Lower leg skin (tissue), 4 donors: ENCODE measurements at regions not wholly inside any gene's neighbourhood (a gene's known extent, or its start where the extent isn't known, plus 50 kb on each side); places are given as distances from the start of the nearest gene placed in this dataset.

Experiments
- DNase-seq, 2 donors: peaks; one replicate each; pipeline ENCODE4 v3.0.0-alpha.2; 2019; ENCODE audit warnings: low spot score in 2 of 2
- H3K4me3 ChIP-seq: fragments of 200-600 bp; sonication (generic); 2 replicates; pipeline ENCODE4 v1.5.1; 2017; ENCODE audit warnings: mild to moderate bottlenecking, low read depth; ENCODE audit not compliant: poor library complexity, severe bottlenecking
- POLR2A ChIP-seq, 2 donors: fragments of 450-650 bp; IDR thresholded peaks; one replicate each; pipeline ENCODE4 v1.6.1; 2016 to 2017; ENCODE audit warnings: antibody characterized with exemption in 2 of 2, mild to moderate bottlenecking in 1 of 2, moderate library complexity in 1 of 2
- WGBS, 2 donors: methylation state at CpG; one replicate each; pipeline ENCODE4 v1.1.5; 2018; 5-methylcytosine and 5-hydroxymethylcytosine counted together
- intact Hi-C: fragments of 100-400 bp; cut with DNase I; formaldehyde crosslinking; loops from one replicate; pipeline ENCODE4 v1.15.0; 2023; ENCODE audit warnings: low total_unique reads
- TF ChIP-seq, protein P1 (sequence below), 3 donors: fragments of 450-650 bp; IDR thresholded peaks; one replicate each; pipeline ENCODE4 v1.5.1; 2016; ENCODE audit warnings: antibody characterized with exemption in 3 of 3, mild to moderate bottlenecking in 3 of 3, moderate library complexity in 2 of 3

GRCh38 chr5:105639511-105639910 lies 2031.2 kb downstream of the EFNA5 start:
- no peak for TF ChIP-seq POLR2A (IDR thresholded peaks at IDR 0.05)
- TF ChIP-seq, protein P1, sequence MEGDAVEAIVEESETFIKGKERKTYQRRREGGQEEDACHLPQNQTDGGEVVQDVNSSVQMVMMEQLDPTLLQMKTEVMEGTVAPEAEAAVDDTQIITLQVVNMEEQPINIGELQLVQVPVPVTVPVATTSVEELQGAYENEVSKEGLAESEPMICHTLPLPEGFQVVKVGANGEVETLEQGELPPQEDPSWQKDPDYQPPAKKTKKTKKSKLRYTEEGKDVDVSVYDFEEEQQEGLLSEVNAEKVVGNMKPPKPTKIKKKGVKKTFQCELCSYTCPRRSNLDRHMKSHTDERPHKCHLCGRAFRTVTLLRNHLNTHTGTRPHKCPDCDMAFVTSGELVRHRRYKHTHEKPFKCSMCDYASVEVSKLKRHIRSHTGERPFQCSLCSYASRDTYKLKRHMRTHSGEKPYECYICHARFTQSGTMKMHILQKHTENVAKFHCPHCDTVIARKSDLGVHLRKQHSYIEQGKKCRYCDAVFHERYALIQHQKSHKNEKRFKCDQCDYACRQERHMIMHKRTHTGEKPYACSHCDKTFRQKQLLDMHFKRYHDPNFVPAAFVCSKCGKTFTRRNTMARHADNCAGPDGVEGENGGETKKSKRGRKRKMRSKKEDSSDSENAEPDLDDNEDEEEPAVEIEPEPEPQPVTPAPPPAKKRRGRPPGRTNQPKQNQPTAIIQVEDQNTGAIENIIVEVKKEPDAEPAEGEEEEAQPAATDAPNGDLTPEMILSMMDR (IDR thresholded peaks at IDR 0.05): no peak
- WGBS, 2 donors: 85 to 96% methylated on average over 4 to 6 of the region's 6 CpGs
- no peak for DNase-seq
- intact Hi-C loops: no loop called here
- H3K4me3 ChIP-seq: no peak overlapping the region

DNA sequence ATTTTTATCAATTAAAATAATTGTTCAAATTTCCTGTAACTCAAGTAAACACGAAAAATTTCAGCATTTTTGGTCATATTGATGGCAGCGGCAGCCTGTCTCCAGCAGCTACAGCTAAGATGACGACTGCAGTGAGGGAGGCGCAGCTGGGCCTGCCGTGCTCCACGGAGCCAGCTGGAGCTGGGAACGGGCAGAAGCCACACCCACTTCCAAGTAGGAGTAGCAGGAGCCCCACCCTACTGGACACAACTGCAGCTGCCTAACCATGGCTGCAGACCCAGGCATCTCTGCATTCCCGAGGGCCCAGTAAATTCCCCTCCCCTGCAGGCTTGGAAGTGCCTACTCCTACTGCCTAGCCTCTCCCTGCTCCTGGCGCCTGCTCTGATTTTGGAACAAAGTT lies 2031.7 kb downstream of the EFNA5 start:
- TF ChIP-seq, protein P1 (IDR thresholded peaks at IDR 0.05): no peak
- TF ChIP-seq POLR2A (IDR thresholded peaks at IDR 0.05): no peak
- WGBS, 2 donors: 84% methylated on average over 8 to 9 of the region's 9 CpGs
- intact Hi-C loops: no loop called here
- no peak overlapping the region for H3K4me3 ChIP-seq
- no peak for DNase-seq

DNA sequence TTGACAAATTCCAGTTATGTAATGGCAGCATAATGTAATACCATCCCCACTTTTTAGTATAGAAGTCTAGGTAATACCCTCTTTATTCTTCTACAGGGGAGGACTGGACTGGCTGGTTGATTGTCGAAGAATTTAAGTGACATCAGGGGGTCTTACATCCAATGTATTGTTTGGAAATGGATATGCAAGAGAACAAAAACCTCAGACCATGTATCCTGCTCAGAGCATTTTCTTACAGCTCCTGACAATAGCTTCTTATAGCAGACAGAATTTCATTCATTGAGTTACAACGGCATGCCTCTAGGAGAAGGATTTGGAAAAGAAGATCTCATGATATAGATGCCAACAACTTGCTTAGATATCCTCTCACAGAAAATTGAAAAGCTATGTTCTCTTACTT lies 2032.3 kb downstream of the EFNA5 start:
- no peak for DNase-seq
- intact Hi-C loops: no loop called here
- no peak overlapping the region for H3K4me3 ChIP-seq
- 88% methylated on average over 2 of the region's 2 CpGs for WGBS, 2 donors
- TF ChIP-seq POLR2A (IDR thresholded peaks at IDR 0.05): no peak
- TF ChIP-seq, protein P1 (IDR thresholded peaks at IDR 0.05): no peak

- intact Hi-C loops: no loop called here
- TF ChIP-seq, protein P1 (IDR thresholded peaks at IDR 0.05): no peak
- no peak for TF ChIP-seq POLR2A (IDR thresholded peaks at IDR 0.05)
- DNase-seq: no peak
- 72 to 77% methylated on average over 2 of the region's 2 CpGs for WGBS, 2 donors
- H3K4me3 ChIP-seq: no peak overlapping the region
Measured at GRCh38 chr5:105632043-105632442, 2038.7 kb downstream of the EFNA5 start.

GRCh38 chr5:105630803-105631202 lies 2039.9 kb downstream of the EFNA5 start:
- 50 to 57% methylated on average over 3 of the region's 3 CpGs for WGBS, 2 donors

DNA sequence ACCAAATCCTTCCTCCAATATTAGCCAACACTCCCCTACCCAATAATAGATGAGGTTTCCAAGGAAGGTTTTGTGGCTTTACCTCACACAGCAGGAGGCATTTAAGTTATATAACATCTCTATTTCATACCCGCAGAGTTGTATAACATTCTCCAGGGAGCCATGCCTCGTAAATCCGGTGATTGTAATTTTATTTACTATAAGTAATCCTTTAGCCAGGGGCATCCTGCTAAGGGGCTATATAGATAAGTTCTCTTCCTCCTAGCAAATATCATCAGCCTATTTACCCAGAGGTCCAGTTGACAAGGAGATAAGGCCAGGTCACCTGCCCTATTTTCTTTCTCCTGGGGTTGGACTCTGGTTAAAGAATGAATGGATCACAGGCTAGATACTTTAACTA lies 2051.0 kb downstream of the EFNA5 start:
- TF ChIP-seq, protein P1 (IDR thresholded peaks at IDR 0.05): no peak
- no peak for TF ChIP-seq POLR2A (IDR thresholded peaks at IDR 0.05)
- WGBS, 2 donors: 80 to 93% methylated on average over 3 of the region's 3 CpGs
- DNase-seq: no peak
- H3K4me3 ChIP-seq: no peak overlapping the region
- intact Hi-C loops: no loop called here

More at GRCh38 chr5:105630803-105631202, 2039.9 kb downstream of the EFNA5 start:
- H3K4me3 ChIP-seq: no peak overlapping the region
- TF ChIP-seq POLR2A (IDR thresholded peaks at IDR 0.05): no peak
- TF ChIP-seq, protein P1 (IDR thresholded peaks at IDR 0.05): no peak
- intact Hi-C loops: no loop called here
- DNase-seq: no peak
